OCI-LY3 (cell line): ENCODE measurements at regions not wholly inside any gene's neighbourhood (a gene's known extent, or its start where the extent isn't known, plus 50 kb on each side); places are given as distances from the start of the nearest gene placed in this dataset.

Source experiments
- CTCF ChIP-seq: fragments of 200-600, 300-600 bp; sonication (generic); IDR thresholded peaks from 2 replicates; pipeline ENCODE4 v1.5.1; 2014; ENCODE audit warnings: antibody characterized with exemption, low read length, low read depth
- EZH2phosphoT487 ChIP-seq: fragments of 200-600 bp; shearing (Covaris generic); IDR thresholded peaks from 2 replicates; pipeline ENCODE4 v1.6.1; 2018; ENCODE audit warnings: antibody characterized with exemption, mixed run types, low read depth

- no peak for TF ChIP-seq CTCF
- TF ChIP-seq EZH2phosphoT487, result no peak
Observed at GRCh38 chr7:52120912-52121311, 804.3 kb upstream of the COBL start.
